Esophagus muscularis mucosa (tissue), 4 donors: ENCODE measurements at regions not wholly inside any gene's neighbourhood (a gene's known extent, or its start where the extent isn't known, plus 50 kb on each side); places are given as distances from the start of the nearest gene placed in this dataset.

ENCODE experiments used
- EP300 ChIP-seq: sonication (generic); formaldehyde crosslinking; IDR thresholded peaks from one replicate; pipeline ENCODE4 v1.6.1; 2017; ENCODE audit warnings: antibody characterized with exemption
- POLR2A ChIP-seq: fragments of 450-650 bp; IDR thresholded peaks from one replicate; pipeline ENCODE4 v1.6.1; 2017; ENCODE audit warnings: antibody characterized with exemption, moderate library complexity, mild to moderate bottlenecking, low read depth
- POLR2AphosphoS5 ChIP-seq, 2 donors: sonication (generic); formaldehyde crosslinking; IDR thresholded peaks; one replicate each; pipeline ENCODE4 v1.6.1; 2017; ENCODE audit warnings: antibody characterized with exemption in 2 of 2
- TF ChIP-seq, protein P1 (sequence below), 3 experiments: fragments of 200-600 bp in 2 of 3; fragments of 450-650 bp in 1 of 3; sonication (generic) in 2 of 3; IDR thresholded peaks; one replicate each; pipeline ENCODE4 v1.5.1; 2017 to 2019; ENCODE audit warnings: antibody characterized with exemption in 3 of 3, mild to moderate bottlenecking in 2 of 3, moderate library complexity in 1 of 3

DNA sequence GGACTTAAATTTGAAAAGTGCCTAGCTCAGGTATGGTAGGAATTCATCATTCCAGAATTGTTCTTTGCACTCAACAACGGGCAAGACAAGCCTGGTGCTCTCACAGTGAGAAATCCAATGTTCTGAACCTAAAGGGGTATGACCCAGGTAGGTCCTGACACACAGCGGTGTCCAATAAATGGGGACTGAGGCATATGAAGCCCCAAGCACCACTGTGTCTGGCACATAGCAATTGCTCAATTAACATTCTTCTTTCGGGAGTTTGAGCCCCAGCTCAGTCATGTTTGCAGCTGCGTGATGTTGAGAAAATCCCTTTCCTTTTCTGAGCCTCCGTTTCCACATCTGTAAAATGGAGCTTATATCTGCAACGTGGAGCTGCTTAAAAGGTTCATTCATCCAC, 535.8 kb downstream of the MIAT start:
- TF ChIP-seq, protein P1, sequence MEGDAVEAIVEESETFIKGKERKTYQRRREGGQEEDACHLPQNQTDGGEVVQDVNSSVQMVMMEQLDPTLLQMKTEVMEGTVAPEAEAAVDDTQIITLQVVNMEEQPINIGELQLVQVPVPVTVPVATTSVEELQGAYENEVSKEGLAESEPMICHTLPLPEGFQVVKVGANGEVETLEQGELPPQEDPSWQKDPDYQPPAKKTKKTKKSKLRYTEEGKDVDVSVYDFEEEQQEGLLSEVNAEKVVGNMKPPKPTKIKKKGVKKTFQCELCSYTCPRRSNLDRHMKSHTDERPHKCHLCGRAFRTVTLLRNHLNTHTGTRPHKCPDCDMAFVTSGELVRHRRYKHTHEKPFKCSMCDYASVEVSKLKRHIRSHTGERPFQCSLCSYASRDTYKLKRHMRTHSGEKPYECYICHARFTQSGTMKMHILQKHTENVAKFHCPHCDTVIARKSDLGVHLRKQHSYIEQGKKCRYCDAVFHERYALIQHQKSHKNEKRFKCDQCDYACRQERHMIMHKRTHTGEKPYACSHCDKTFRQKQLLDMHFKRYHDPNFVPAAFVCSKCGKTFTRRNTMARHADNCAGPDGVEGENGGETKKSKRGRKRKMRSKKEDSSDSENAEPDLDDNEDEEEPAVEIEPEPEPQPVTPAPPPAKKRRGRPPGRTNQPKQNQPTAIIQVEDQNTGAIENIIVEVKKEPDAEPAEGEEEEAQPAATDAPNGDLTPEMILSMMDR (IDR thresholded peaks at IDR 0.05), result no peak
- TF ChIP-seq EP300 (no peak), POLR2A (no peak), POLR2AphosphoS5 (IDR thresholded peaks at IDR 0.05) (no peak)
